G401.6 (cell line): ENCODE measurements at regions not wholly inside any gene's neighbourhood (a gene's known extent, or its start where the extent isn't known, plus 50 kb on each side); places are given as distances from the start of the nearest gene placed in this dataset.
"Not testable (repeated sequence)": the region's sequence is repeated elsewhere in the genome, so short reads cannot be mapped to it uniquely, and the experiment has no call there.

Source experiments
- FAIRE-seq: peaks from 2 replicates; lab custom pipeline; 2012; peaks lifted over from hg19 to GRCh38; lab: Jason Lieb, UNC

- no peak for FAIRE-seq
Observed at GRCh38 chr10:121138112-121138860, 287.1 kb downstream of the WDR11 start.

GRCh38 chr10:121138918-121139317 is 287.8 kb downstream of the WDR11 start:
- FAIRE-seq = no peak

- not testable (repeated sequence) for FAIRE-seq
Observed at GRCh38 chr10:121145802-121146395, 294.7 kb downstream of the WDR11 start.

- FAIRE-seq = no peak
Observed at GRCh38 chr10:121148921-121149320, 297.8 kb downstream of the WDR11 start.

GRCh38 chr10:121152033-121152432 is 300.9 kb downstream of the WDR11 start:
- FAIRE-seq = no peak

GRCh38 chr10:121152935-121153334 is 301.8 kb downstream of the WDR11 start:
- FAIRE-seq = no peak

- FAIRE-seq = no peak
Observed at GRCh38 chr10:121154310-121154709, 303.1 kb downstream of the WDR11 start.

- no peak for FAIRE-seq
Observed at GRCh38 chr10:121154846-121155245, 303.7 kb downstream of the WDR11 start.

- no peak for FAIRE-seq
Observed at GRCh38 chr10:121155742-121156474, 304.7 kb downstream of the WDR11 start.

GRCh38 chr10:121157998-121158397 is 306.8 kb downstream of the WDR11 start:
- FAIRE-seq = no peak

- no peak for FAIRE-seq
Observed at GRCh38 chr10:121158988-121159579, 307.9 kb downstream of the WDR11 start.

GRCh38 chr10:121159670-121160069 is 308.5 kb downstream of the WDR11 start:
- no peak for FAIRE-seq

- no peak for FAIRE-seq
Observed at GRCh38 chr10:121165276-121165675, 314.1 kb downstream of the WDR11 start.

- FAIRE-seq = no peak
Observed at GRCh38 chr10:121167534-121168243, 316.5 kb downstream of the WDR11 start.

GRCh38 chr10:121168545-121169216 is 317.5 kb downstream of the WDR11 start:
- no peak for FAIRE-seq

GRCh38 chr10:121169406-121169805 is 318.2 kb downstream of the WDR11 start:
- no peak for FAIRE-seq

- no peak for FAIRE-seq
Observed at GRCh38 chr10:121171825-121172787, 320.9 kb downstream of the WDR11 start.

- FAIRE-seq = no peak
Observed at GRCh38 chr10:121179006-121179405, 327.8 kb downstream of the WDR11 start.

- no peak for FAIRE-seq
Observed at GRCh38 chr10:121182219-121182618, 331.1 kb downstream of the WDR11 start.

GRCh38 chr10:121183236-121183635 is 332.1 kb downstream of the WDR11 start:
- FAIRE-seq = no peak

GRCh38 chr10:121183707-121184106 is 332.5 kb downstream of the WDR11 start:
- FAIRE-seq = no peak
